K562 (cell line): ENCODE measurements at regions not wholly inside any gene's neighbourhood (a gene's known extent, or its start where the extent isn't known, plus 50 kb on each side); places are given as distances from the start of the nearest gene placed in this dataset.
A peak's percentile ranks its signal among the peaks of the same experiment; 100 is the strongest.
"Not testable (repeated sequence)": the region's sequence is repeated elsewhere in the genome, so short reads cannot be mapped to it uniquely, and the experiment has no call there.

Experiments used
- ATAC-seq: fragments of 200-7000 bp; cut with Tn5 transposase; 3 replicates; pipeline ENCODE4 v1.9.1; 2020; ENCODE audit warnings: moderate library complexity
- BruUV-seq: library from RNA; stranded (reverse); fragments of 400-500 nt; replicated peaks from 2 replicates; lab custom pipeline; 2021; lab: Mats Ljungman, UMichigan
- CTCF ChIA-PET: fragments of 300-600 bp; formaldehyde crosslinking; extraction: SDS; loops from one replicate; lab custom pipeline; 2021; ENCODE audit warnings: low intra/inter-chr PET ratio; lab: Yijun Ruan, JAX
- POLR2A ChIA-PET: fragments of 300-600, 350-650 bp; sonication (Branson Sonifier 250); formaldehyde crosslinking; extraction: SDS; loops from one replicate; lab custom pipeline; 2021; ENCODE audit warnings: antibody characterized with exemption, inconsistent platforms; lab: Yijun Ruan, JAX
- DNase-seq, 4 experiments: peaks; one replicate each; pipeline versions ENCODE4 v3.0.0 to v3.0.0-alpha.2; 2011 to 2018; ENCODE audit warnings: low spot score in 3 of 4, mixed read lengths in 3 of 4; ENCODE audit errors: extremely low read depth in 1 of 4
- FAIRE-seq: peaks from 2 replicates; lab custom pipeline; 2011; peaks lifted over from hg19 to GRCh38; lab: Jason Lieb, UNC
- H2AFZ ChIP-seq: 2 replicates; pipeline ENCODE4 v1.6.0; 2011; ENCODE audit warnings: low read depth, low read length, control low read depth, inconsistent platforms
- H3K27ac ChIP-seq: fragments of 200-600 bp; 3 replicates; pipeline ENCODE4 v1.8.0; 2011; ENCODE audit warnings: low read depth, mild to moderate bottlenecking, control low read depth, inconsistent platforms, low read length, moderate library complexity, mixed read lengths; ENCODE audit errors: extremely low read depth
- H3K27me3 ChIP-seq, 2 experiments: fragments of 300-600 bp in 1 of 2; 2 replicates in 1 of 2; 3 replicates in 1 of 2; pipeline versions ENCODE4 v1.6.0 to v1.8.0; 2011; ENCODE audit warnings: inconsistent platforms in 2 of 2, low read length in 2 of 2, mild to moderate bottlenecking in 1 of 2, mixed read lengths in 1 of 2, moderate library complexity in 1 of 2; ENCODE audit not compliant: control insufficient read depth in 2 of 2, insufficient read depth in 2 of 2
- H3K36me3 ChIP-seq: fragments of 300-600 bp; 3 replicates; pipeline ENCODE4 v1.8.0; 2011; ENCODE audit warnings: mild to moderate bottlenecking, low read length, inconsistent platforms; ENCODE audit not compliant: control insufficient read depth, insufficient read depth
- H3K4me1 ChIP-seq, 2 experiments: fragments of 200-600 bp in 1 of 2; replicated peaks in 1 of 2; 2 replicates in 1 of 2; 3 replicates in 1 of 2; pipeline versions ENCODE4 v1.5.1 to v1.8.0; 2011; ENCODE audit warnings: inconsistent platforms in 2 of 2, low read length in 2 of 2, mild to moderate bottlenecking in 1 of 2, mixed read lengths in 1 of 2, moderate library complexity in 1 of 2; ENCODE audit not compliant: control insufficient read depth in 2 of 2, insufficient read depth in 2 of 2
- H3K4me2 ChIP-seq: 2 replicates; pipeline ENCODE4 v1.6.1; 2011; ENCODE audit warnings: low read length, control low read depth, inconsistent platforms, mixed read lengths; ENCODE audit not compliant: insufficient read depth
- H3K4me3 ChIP-seq: fragments of 200-600 bp; sonication (generic), shearing (Covaris generic); 2 replicates; pipeline ENCODE4 v1.5.1; 2016; ENCODE audit warnings: control low read depth, inconsistent platforms
- H3K79me2 ChIP-seq: fragments of 200-600 bp; 3 replicates; pipeline ENCODE4 v1.8.0; 2011; ENCODE audit warnings: low read length, inconsistent platforms; ENCODE audit not compliant: control insufficient read depth, insufficient read depth
- H3K9ac ChIP-seq, 2 experiments: 2 replicates each; pipeline versions ENCODE4 v1.6.0 to v1.6.1; 2011; ENCODE audit warnings: low read depth in 2 of 2, low read length in 2 of 2, control low read depth in 1 of 2, inconsistent platforms in 1 of 2, mild to moderate bottlenecking in 1 of 2, mixed read lengths in 1 of 2; ENCODE audit not compliant: insufficient read depth in 1 of 2
- H3K9me1 ChIP-seq: one replicate; pipeline ENCODE4 v1.6.0; 2011; ENCODE audit warnings: inconsistent platforms, mild to moderate bottlenecking, low read length, moderate library complexity; ENCODE audit not compliant: control insufficient read depth, insufficient read depth
- H3K9me3 ChIP-seq: replicated peaks from 2 replicates; pipeline ENCODE4 v1.5.1; 2011; ENCODE audit warnings: low read depth, low read length, inconsistent platforms; ENCODE audit not compliant: control insufficient read depth, insufficient read depth
- H4K20me1 ChIP-seq: replicated peaks from 2 replicates; pipeline ENCODE4 v1.6.1; 2011; ENCODE audit warnings: low read length, inconsistent platforms, mixed read lengths; ENCODE audit not compliant: control insufficient read depth, insufficient read depth
- AFF4 ChIP-seq: sonication (generic); formaldehyde crosslinking; IDR thresholded peaks from 2 replicates; pipeline ENCODE4 v1.8.0; 2023; ENCODE audit warnings: mild to moderate bottlenecking, missing genetic modification reagents
- BCOR ChIP-seq: fragments of 450-650 bp; IDR thresholded peaks from 2 replicates; pipeline ENCODE4 v1.6.1; 2016
- CC2D1A ChIP-seq: fragments of 450-650 bp; IDR thresholded peaks from 2 replicates; pipeline ENCODE4 v1.6.1; 2017; ENCODE audit warnings: mild to moderate bottlenecking
- EHMT2 ChIP-seq: fragments of 450-650 bp; IDR thresholded peaks from 2 replicates; pipeline ENCODE4 v1.6.1; 2018; ENCODE audit warnings: antibody characterized with exemption
- ELK3 ChIP-seq: fragments of 450-650 bp; formaldehyde crosslinking; IDR thresholded peaks from 2 replicates; pipeline ENCODE4 v1.4.0; 2020; ENCODE audit warnings: mild to moderate bottlenecking
- FOXK2 ChIP-seq, 2 experiments: fragments of 450-650 bp; IDR thresholded peaks in 1 of 2; conservative IDR thresholded peaks in 1 of 2; 2 replicates each; pipeline ENCODE4 v1.6.1; 2016; ENCODE audit warnings: low read depth in 2 of 2, mild to moderate bottlenecking in 1 of 2
- KHSRP ChIP-seq: fragments of 450-650 bp; IDR thresholded peaks from 2 replicates; pipeline ENCODE4 v1.6.1; 2017
- RBM22 ChIP-seq: fragments of 200-400 bp; formaldehyde crosslinking; IDR thresholded peaks from 2 replicates; pipeline ENCODE4 v1.6.1; 2018; ENCODE audit warnings: low read length, low read depth; ENCODE audit not compliant: poor library complexity, severe bottlenecking
- RBM39 ChIP-seq: fragments of 200-400 bp; formaldehyde crosslinking; optimal IDR thresholded peaks from 2 replicates; pipeline ENCODE3; 2018; ENCODE audit warnings: low read depth, low read length
- SNIP1 ChIP-seq: fragments of 450-650 bp; IDR thresholded peaks from 2 replicates; pipeline ENCODE4 v1.7.1; 2017; ENCODE audit warnings: low read depth, mild to moderate bottlenecking
- ZNF143 ChIP-seq: sonication (generic); formaldehyde crosslinking; IDR thresholded peaks from 2 replicates; pipeline ENCODE4 v1.9.0; 2022; ENCODE audit warnings: mild to moderate bottlenecking, missing genetic modification reagents
- ZNF146 ChIP-seq: IDR thresholded peaks from one replicate; pipeline ENCODE4 v1.6.1; 2018; ENCODE audit warnings: missing compliant biosample characterization; ENCODE audit not compliant: unreplicated experiment
- WGBS: fragments of 100-300 bp; shearing (Covaris generic); methylation state at CpG from one replicate; pipeline ENCODE4 v1.1.6; 2016; ENCODE audit warnings: low coverage, mixed read lengths; ENCODE audit not compliant: insufficient coverage; ENCODE audit errors: missing lambda C conversion rate; 5-methylcytosine and 5-hydroxymethylcytosine counted together
- in situ Hi-C: fragments of 300-500 bp; cut with MboI; formaldehyde crosslinking; loops from 4 replicates; pipeline ENCODE4 v1.15.0; 2018; ENCODE audit warnings: inconsistent platforms, mixed read lengths
- intact Hi-C: fragments of 100-400 bp; cut with micrococcal nuclease; formaldehyde crosslinking; loops from 2 replicates; pipeline ENCODE4 v1.14.2; 2022

DNA sequence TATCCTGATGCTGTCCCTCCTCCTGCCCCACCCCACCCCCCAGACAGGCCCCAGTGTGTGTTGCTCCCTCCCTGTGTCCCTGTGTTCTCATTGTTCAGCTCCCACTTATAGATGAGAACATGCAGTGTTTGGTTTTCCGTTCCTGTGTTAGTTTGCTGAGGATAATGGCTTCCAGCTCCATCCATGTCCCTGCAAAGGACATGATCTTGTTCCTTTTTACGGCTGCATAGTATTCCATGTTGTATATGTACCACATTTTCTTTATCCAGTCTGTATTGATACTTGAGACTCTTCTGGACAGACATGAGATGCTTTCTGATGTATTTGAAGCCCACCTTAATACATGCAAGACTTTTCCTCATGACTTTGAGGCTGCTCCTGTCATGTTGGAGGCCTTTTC lies 91.8 kb upstream of the USP9X start:
- TF ChIP-seq BCOR (peak; percentile 23; the same call in 1 of the 2 replicates), ZNF146 (CRISPR knock-in tag) (peak; percentile 32)
- TF ChIP-seq, all 486 proteins: peak for 2; not testable (repeated sequence) for 484
- ATAC-seq, H3K9ac ChIP-seq, H4K20me1 ChIP-seq, H3K27me3 ChIP-seq, H3K4me2 ChIP-seq, H3K79me2 ChIP-seq, in situ Hi-C loops, H3K4me3 ChIP-seq, H3K36me3 ChIP-seq, H2AFZ ChIP-seq, DNase-seq, FAIRE-seq, H3K4me1 ChIP-seq, H3K9me3 ChIP-seq, POLR2A ChIA-PET, intact Hi-C loops, H3K27ac ChIP-seq, CTCF ChIA-PET, H3K9me1 ChIP-seq, BruUV-seq: not testable (repeated sequence)
- WGBS = 100% methylated on average over 1 of the region's 2 CpGs

- no peaks in the 10 kb centered on the region for H4K20me1 ChIP-seq
- peak overlapping the region; percentile 71 for H3K4me2 ChIP-seq
- ChIA-PET CTCF (no interaction called here), POLR2A (interaction anchor here (0.6 to 1.2 kb wide), 3 partner anchors 11 to 55 kb away, joined by 3 to 5 read pairs (median 4); no protein-coding TSS in a partner anchor)
- no TSS peak for BruUV-seq
- H3K9me3 ChIP-seq = no peaks in the 10 kb centered on the region
- FAIRE-seq (peak; percentile 85), DNase-seq (peak; percentile 41 to 73 (median 52)), ATAC-seq (peak; percentile 98)
- in situ Hi-C loops (no loop called here), intact Hi-C loops (no loop called here)
- WGBS = 0% methylated on average over 3 of the region's 3 CpGs
- no peaks in the 10 kb centered on the region for H3K36me3 ChIP-seq
- no peaks in the 10 kb centered on the region for H3K9me1 ChIP-seq
- peaks cover 5 to 7% of the 10 kb centered on the region in 2 experiments; a peak in 3 of 5 replicates for H3K4me1 ChIP-seq
- peak overlapping the region in 1 of 2 experiments; percentile 66; a peak in 3 of 4 replicates for H3K9ac ChIP-seq
- H3K79me2 ChIP-seq = no peaks in the 10 kb centered on the region
- H3K27me3 ChIP-seq = no peaks in the 10 kb centered on the region
- H2AFZ ChIP-seq = peak overlapping the region; percentile 100
- H3K27ac ChIP-seq = peak overlapping the region; percentile 17
- 0 out of 2 replicates have a peak overlapping the region, but pooled peaks have one; percentile 4 for H3K4me3 ChIP-seq
- TF ChIP-seq CC2D1A (no peak), RBM22 (no peak), KHSRP (no peak), EHMT2 (no peak), SNIP1 (no peak), ZNF143 (peak; percentile 80), AFF4 (CRISPR knock-in tag) (no peak), FOXK2 (conservative IDR thresholded peaks at IDR 0.05 in 1 of 2, IDR thresholded peaks at IDR 0.05 in 1 of 2; ENCODE audit: low read depth in 2 of 2) (peak in 1 of 2 experiments; percentile 98; a peak in 2 of 4 replicates), RBM39 (no peak), ELK3 (CRISPR knock-in tag) (no peak)
Measured at GRCh38 chrX:40996886-40997530, 88.2 kb upstream of the USP9X start.
